ENCODE measurements at regions not wholly inside any gene's neighbourhood (a gene's known extent, or its start where the extent isn't known, plus 50 kb on each side); places are given as distances from the start of the nearest gene placed in this dataset.

- no peak for DNase-seq (ENCODE audit: low read depth)
- no peak overlapping the region for H3K4me3 ChIP-seq (ENCODE audit: low read length)
- no peak for TF ChIP-seq CTCF (conservative IDR thresholded peaks at IDR 0.05; ENCODE audit: low read length)
Observed at GRCh38 chr18:75884728-75885127, 457.2 kb upstream of the SMIM21 start.

GRCh38 chr18:75880925-75881504 lies 453.5 kb upstream of the SMIM21 start:
- no peak overlapping the region for H3K4me3 ChIP-seq (ENCODE audit: low read length)
- DNase-seq (ENCODE audit: low read depth) = no peak
- no peak for TF ChIP-seq CTCF (conservative IDR thresholded peaks at IDR 0.05; ENCODE audit: low read length)

GRCh38 chr18:75880266-75880665 lies 452.8 kb upstream of the SMIM21 start:
- DNase-seq (ENCODE audit: low read depth) = no peak
- no peak for TF ChIP-seq CTCF (conservative IDR thresholded peaks at IDR 0.05; ENCODE audit: low read length)
- H3K4me3 ChIP-seq (ENCODE audit: low read length) = no peak overlapping the region

GRCh38 chr18:75879196-75879595 lies 451.7 kb upstream of the SMIM21 start:
- H3K4me3 ChIP-seq (ENCODE audit: low read length) = no peak overlapping the region
- no peak for DNase-seq (ENCODE audit: low read depth)
- TF ChIP-seq CTCF (conservative IDR thresholded peaks at IDR 0.05; ENCODE audit: low read length) = no peak

- no peak for TF ChIP-seq CTCF (conservative IDR thresholded peaks at IDR 0.05; ENCODE audit: low read length)
- H3K4me3 ChIP-seq (ENCODE audit: low read length) = no peak overlapping the region
- DNase-seq (ENCODE audit: low read depth) = no peak
Observed at GRCh38 chr18:75875559-75875958, 448.1 kb upstream of the SMIM21 start.

GRCh38 chr18:75874401-75875089 lies 447.0 kb upstream of the SMIM21 start:
- H3K4me3 ChIP-seq (ENCODE audit: low read length) = no peak overlapping the region
- TF ChIP-seq CTCF (conservative IDR thresholded peaks at IDR 0.05; ENCODE audit: low read length) = no peak
- no peak for DNase-seq (ENCODE audit: low read depth)

- no peak for DNase-seq (ENCODE audit: low read depth)
- no peak for TF ChIP-seq CTCF (conservative IDR thresholded peaks at IDR 0.05; ENCODE audit: low read length)
Observed at GRCh38 chr18:75871596-75871995, 444.1 kb upstream of the SMIM21 start.

More at GRCh38 chr18:75871596-75871995, 444.1 kb upstream of the SMIM21 start:
- no peak overlapping the region for H3K4me3 ChIP-seq (ENCODE audit: low read length)

Measured in AG10803 (cell line).